Hippocampal formation (tissue), 2 donors: ENCODE measurements at regions not wholly inside any gene's neighbourhood (a gene's known extent, or its start where the extent isn't known, plus 50 kb on each side); places are given as distances from the start of the nearest gene placed in this dataset.
A peak's percentile ranks its signal among the peaks of the same experiment; 100 is the strongest.

Experiments used
- DNase-seq, 2 donors: peaks; one replicate each; lab custom pipeline; 2025; lab: John Stamatoyannopoulos, UW

- no peak for DNase-seq
These were observed 343.0 kb upstream of the TGFBR2 start for GRCh38 chr3:30263238-30263924.

DNA sequence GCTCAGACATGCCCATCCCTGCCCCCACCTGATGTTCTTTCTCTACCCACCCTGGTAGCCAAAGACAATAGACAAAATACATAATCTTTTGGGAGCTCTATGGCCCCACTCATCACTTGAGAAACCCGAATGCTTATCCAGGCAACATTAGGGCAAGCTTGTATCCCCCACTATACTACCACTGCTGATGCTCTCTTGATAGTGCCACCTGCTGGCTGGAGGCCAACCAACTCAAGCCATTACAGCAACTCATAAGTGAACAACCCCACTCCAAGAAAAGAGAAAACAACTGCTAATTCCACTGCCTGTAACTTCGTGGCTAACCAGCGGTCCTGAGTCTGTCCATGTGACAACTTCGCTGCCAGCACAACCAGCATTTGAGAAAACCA lies 342.5 kb upstream of the TGFBR2 start:
- DNase-seq: no peak

DNA sequence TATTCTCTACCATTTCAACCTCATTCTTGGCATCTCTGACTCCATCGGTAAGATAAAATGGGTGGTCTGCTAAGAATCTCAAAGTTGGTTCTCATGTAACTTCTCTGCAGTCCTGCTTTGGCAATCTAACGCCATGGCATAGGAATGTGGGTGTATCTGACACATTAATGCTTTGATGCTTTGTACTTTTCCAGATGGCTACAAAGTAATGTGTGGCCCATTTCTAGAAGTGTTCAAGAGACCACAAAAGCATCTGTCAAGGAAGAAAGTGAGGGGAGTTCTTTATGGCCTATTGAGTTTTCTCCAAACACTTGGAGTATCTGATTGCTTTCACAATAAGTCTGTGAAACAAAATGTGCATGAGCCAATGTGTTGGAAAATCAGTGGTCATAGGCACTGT lies 339.9 kb upstream of the TGFBR2 start:
- no peak for DNase-seq

DNA sequence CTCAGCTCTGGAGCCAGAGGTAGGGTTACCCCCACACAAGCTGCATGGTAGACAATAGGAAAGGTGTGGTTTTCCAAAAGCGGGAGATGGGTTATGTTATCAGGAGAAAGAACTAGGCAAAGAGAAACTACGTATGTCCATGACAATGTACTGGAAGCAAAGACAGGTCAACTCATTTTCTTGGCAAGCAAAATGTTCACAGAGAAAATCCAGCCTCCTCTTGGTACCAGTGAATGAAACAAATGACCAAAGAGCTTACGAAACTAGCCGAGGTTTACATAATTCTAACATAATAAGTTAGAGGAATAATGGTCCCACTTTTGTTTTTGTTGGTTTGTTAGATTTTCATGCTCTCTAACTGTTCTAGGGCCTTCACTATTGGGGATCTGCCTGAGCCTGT lies 338.1 kb upstream of the TGFBR2 start:
- DNase-seq: no peak

DNA sequence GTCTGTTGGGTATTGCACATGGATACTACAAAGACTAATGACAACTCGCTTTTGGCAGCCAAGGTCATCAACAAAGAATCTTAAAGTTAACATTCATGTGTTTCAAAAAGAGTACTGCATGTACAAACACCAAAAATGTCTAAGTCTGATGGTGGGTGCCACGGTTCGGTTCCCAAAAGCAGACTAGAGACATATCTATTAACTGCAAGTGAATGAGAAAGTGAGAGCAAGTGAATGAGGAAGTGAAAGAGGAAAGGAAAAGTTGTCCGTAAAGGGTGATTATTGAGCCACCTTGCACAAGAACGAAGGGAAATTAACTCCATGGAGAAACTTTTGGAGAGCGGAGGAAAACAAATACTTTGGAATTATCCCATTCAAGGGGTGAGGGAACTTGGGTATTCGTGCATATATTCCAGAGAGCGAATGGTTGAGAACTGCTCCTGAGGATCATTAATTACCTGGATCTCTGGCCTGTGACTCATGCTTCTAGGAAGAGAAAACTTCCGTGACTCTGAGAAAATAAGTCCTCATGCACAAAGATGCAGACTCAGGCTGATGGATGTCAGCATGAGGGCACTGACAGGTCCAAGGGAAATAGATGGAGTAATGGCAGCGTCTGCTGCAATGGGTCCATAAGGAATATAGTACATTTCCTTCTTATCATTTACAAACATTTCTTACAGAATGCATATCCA lies 336.5 kb upstream of the TGFBR2 start:
- DNase-seq: no peak

- no peak for DNase-seq
These were observed 334.6 kb upstream of the TGFBR2 start for GRCh38 chr3:30271781-30272180.

GRCh38 chr3:30273304-30274072 lies 332.9 kb upstream of the TGFBR2 start:
- no peak for DNase-seq

DNA sequence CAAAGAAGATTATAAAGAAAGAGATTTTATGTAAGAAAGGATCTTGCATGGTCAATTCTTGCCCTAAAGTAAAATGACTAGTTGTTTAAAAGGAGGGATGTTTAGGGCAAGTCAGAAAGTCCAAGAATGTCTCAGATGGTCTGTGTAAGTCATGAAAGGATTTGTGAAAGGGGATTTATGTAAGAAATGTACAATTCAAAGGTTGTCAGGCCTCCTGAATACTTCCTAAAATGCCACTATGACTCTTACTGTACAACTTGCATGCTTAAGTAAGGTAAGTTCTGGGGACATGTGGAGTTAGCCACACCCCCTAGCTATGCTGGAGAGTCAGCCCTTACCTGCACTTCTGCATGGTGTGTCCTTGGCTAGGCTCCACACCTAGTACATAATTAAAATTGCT lies 328.9 kb upstream of the TGFBR2 start:
- DNase-seq: no peak

GRCh38 chr3:30281526-30281925 lies 324.9 kb upstream of the TGFBR2 start:
- no peak for DNase-seq

- DNase-seq: peak in 1 of 2 donors; percentile 3
These were observed 324.2 kb upstream of the TGFBR2 start for GRCh38 chr3:30282154-30282696.

GRCh38 chr3:30285188-30286006 lies 321.0 kb upstream of the TGFBR2 start:
- no peak for DNase-seq

DNA sequence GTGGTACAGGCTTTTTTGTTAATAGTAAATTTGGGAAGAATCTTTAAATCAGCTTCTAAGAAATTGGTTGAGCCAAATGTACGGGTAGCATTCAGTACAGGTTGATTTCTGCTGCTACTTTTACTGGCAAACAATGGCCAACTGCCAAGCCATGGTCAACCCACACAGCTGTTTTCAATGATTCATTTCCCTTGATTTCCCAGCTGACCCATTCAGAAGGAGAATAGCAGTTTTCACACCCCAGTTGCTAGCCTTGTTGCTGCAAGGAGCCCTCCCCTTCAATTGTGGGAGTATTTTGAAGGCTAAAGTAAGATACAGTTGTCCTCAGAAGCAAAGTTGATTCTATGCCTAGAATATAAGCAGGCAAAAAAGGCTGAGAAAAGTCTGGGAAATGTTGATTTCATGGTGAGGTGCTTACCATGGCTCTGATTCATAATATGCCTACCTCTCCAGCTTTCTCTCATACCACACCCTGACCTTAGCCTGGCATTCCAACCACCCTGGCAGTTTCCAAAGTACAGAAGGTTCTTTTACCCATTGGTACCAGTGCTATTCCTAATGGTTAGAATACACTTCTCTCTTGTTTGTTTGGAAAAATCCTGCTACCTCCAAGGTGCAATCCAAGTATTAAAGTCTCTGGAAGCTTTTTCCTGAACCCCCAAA lies 320.3 kb upstream of the TGFBR2 start:
- peak; percentile 1 to 55 for DNase-seq

DNA sequence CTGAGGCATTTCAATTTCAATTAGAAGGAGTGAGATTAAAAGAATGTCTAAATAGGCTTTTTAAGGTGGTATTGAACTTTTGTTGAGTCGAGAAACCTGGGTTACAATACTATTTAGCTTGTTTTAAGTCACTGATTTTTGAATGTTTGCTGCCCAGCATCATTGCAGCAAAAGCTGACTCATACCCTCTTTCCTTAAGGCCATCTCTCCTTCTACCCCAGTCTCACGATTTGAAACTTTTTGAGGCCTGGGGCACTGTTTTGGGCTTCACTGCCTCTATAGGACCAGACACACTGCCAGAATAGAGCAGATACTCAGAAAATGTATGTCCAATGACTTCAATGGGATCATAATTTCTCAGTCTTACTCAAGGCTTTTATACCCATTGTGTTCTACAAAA lies 319.6 kb upstream of the TGFBR2 start:
- no peak for DNase-seq

DNA sequence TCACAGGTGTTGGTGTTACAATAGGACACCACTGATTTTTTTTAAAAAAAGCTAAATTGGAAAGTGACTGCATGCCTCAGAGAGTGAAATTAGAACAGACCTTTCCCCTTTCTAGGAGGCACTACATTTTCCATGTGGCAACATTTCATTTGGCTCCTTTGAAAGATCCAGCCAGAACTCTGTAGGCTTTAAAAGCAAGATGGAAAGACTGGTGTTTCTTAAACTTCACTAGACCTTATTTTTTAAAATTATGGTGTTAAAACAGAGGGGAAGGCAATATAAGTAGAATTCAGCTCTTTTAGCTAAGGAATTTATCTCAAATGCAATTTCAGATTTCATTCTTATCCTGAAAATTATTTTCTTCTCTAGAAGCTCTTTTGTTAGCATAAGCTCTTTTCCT lies 317.6 kb upstream of the TGFBR2 start:
- no peak for DNase-seq

- no peak for DNase-seq
These were observed 317.1 kb upstream of the TGFBR2 start for GRCh38 chr3:30289324-30289723.

GRCh38 chr3:30289766-30290165 lies 316.6 kb upstream of the TGFBR2 start:
- no peak for DNase-seq

- no peak for DNase-seq
These were observed 315.9 kb upstream of the TGFBR2 start for GRCh38 chr3:30290479-30290878.

DNA sequence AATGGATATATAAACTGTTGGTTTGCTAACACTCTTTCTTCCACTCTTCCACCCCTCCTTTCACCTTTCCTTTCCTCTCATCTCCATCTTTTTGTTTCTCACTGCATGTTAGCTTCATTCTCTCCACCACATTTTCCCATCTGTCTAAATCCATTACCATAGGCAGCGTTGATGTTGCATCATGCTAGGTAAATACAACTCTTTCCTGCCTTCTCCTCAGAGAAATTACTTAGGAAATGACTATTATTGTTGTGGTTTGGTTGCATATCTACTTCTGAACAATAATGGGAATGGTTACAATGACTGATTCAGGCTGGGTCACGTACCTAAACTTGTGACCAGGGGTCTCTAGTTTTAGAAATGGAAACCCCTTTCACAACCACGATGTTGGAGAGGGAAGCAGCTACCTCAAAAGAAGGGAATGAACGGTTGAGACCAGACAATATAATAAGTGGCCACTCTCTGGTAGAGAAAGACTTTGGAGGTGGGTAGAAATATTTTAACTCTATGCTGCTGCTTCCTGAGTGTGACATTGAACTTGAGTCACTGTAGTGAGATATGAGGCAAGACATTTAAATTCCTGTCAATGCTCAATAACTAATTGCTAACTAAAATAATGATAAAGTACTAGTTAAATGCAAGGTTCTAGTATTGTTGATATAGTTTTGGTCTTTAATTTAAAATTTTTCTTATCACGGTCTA lies 314.1 kb upstream of the TGFBR2 start:
- DNase-seq: no peak

- no peak for DNase-seq
These were observed 312.7 kb upstream of the TGFBR2 start for GRCh38 chr3:30293621-30294240.

- no peak for DNase-seq
These were observed 312.1 kb upstream of the TGFBR2 start for GRCh38 chr3:30294241-30294667.
